Loucy (cell line): ENCODE measurements at regions not wholly inside any gene's neighbourhood (a gene's known extent, or its start where the extent isn't known, plus 50 kb on each side); places are given as distances from the start of the nearest gene placed in this dataset.

Experiments
- H2AFZ ChIP-seq: fragments of 200-600 bp; sonication (generic); 2 replicates; pipeline ENCODE4 v1.6.0; 2016; ENCODE audit warnings: antibody characterized with exemption, mild to moderate bottlenecking, low read length, moderate library complexity
- H3F3A ChIP-seq: fragments of 200-600 bp; 2 replicates; pipeline ENCODE4 v1.6.0; 2016; ENCODE audit warnings: antibody characterized with exemption, low read depth, mild to moderate bottlenecking
- H3K27me3 ChIP-seq: fragments of 200-600 bp; sonication (generic); 2 replicates; pipeline ENCODE4 v1.6.1; 2014; ENCODE audit warnings: low read length, mild to moderate bottlenecking; ENCODE audit not compliant: insufficient read depth, poor library complexity, severe bottlenecking
- H3K36me3 ChIP-seq: fragments of 200-600 bp; sonication (generic); 2 replicates; pipeline ENCODE4 v1.6.1; 2016; ENCODE audit warnings: low read length; ENCODE audit not compliant: insufficient read depth
- H3K4me1 ChIP-seq: fragments of 200-600 bp; sonication (generic); 2 replicates; pipeline ENCODE4 v1.5.1; 2014; ENCODE audit warnings: low read length, mild to moderate bottlenecking; ENCODE audit not compliant: insufficient read depth, poor library complexity, severe bottlenecking
- H3K4me2 ChIP-seq: fragments of 200-600 bp; sonication (generic); 2 replicates; pipeline ENCODE4 v1.6.0; 2014; ENCODE audit warnings: antibody characterized with exemption, low read length, low read depth, mild to moderate bottlenecking; ENCODE audit not compliant: poor library complexity, severe bottlenecking
- H3K4me3 ChIP-seq: fragments of 200-600 bp; sonication (generic); 2 replicates; pipeline ENCODE4 v1.5.1; 2014; ENCODE audit warnings: low read length, mild to moderate bottlenecking, mixed read lengths; ENCODE audit not compliant: poor library complexity, severe bottlenecking
- H3K79me2 ChIP-seq: fragments of 200-600 bp; sonication (generic); 2 replicates; pipeline ENCODE4 v1.6.1; 2014; ENCODE audit warnings: low read length; ENCODE audit not compliant: insufficient read depth
- H3K9ac ChIP-seq: fragments of 200-600 bp; sonication (generic); 2 replicates; pipeline ENCODE4 v1.6.0; 2014; ENCODE audit warnings: mild to moderate bottlenecking, low read depth, low read length, moderate library complexity; ENCODE audit not compliant: poor library complexity, severe bottlenecking
- H3K9me2 ChIP-seq: fragments of 200-600 bp; sonication (generic); replicated peaks from 2 replicates; pipeline ENCODE4 v1.6.1; 2016; ENCODE audit warnings: low read depth, low read length, mixed read lengths
- H3K9me3 ChIP-seq: fragments of 200-600 bp; sonication (generic); 2 replicates; pipeline ENCODE4 v1.6.1; 2014; ENCODE audit warnings: mild to moderate bottlenecking, antibody characterized with exemption, low read length, low read depth; ENCODE audit not compliant: insufficient read depth
- H4K20me1 ChIP-seq: fragments of 200-600 bp; sonication (generic); 2 replicates; pipeline ENCODE4 v1.6.0; 2014; ENCODE audit warnings: antibody characterized with exemption, low read length, mild to moderate bottlenecking; ENCODE audit not compliant: insufficient read depth, poor library complexity, severe bottlenecking
- EZH2phosphoT487 ChIP-seq: fragments of 200-600 bp; IDR thresholded peaks from 2 replicates; pipeline ENCODE4 v1.6.1; 2018; ENCODE audit warnings: antibody characterized with exemption, mild to moderate bottlenecking, moderate library complexity, borderline replicate concordance
- TF ChIP-seq, protein P1 (sequence below): fragments of 200-600 bp; sonication (generic); conservative IDR thresholded peaks from 2 replicates; pipeline ENCODE4 v1.5.1; 2014; ENCODE audit warnings: mild to moderate bottlenecking, antibody characterized with exemption, low read length

- H3K9me3 ChIP-seq: no peaks in the 10 kb centered on the region
- H2AFZ ChIP-seq: no peak overlapping the region
- no peaks in the 10 kb centered on the region for H3K27me3 ChIP-seq
- no peak overlapping the region for H3K4me3 ChIP-seq
- no peak overlapping the region for H3K4me2 ChIP-seq
- H3K36me3 ChIP-seq: no peaks in the 10 kb centered on the region
- no peaks in the 10 kb centered on the region for H3F3A ChIP-seq
- H3K9ac ChIP-seq: no peak overlapping the region
- peaks cover 22% of the 10 kb centered on the region for H3K79me2 ChIP-seq
- peaks cover 36% of the 10 kb centered on the region for H3K4me1 ChIP-seq
- H3K9me2 ChIP-seq: no peaks in the 10 kb centered on the region
- TF ChIP-seq, protein P1, sequence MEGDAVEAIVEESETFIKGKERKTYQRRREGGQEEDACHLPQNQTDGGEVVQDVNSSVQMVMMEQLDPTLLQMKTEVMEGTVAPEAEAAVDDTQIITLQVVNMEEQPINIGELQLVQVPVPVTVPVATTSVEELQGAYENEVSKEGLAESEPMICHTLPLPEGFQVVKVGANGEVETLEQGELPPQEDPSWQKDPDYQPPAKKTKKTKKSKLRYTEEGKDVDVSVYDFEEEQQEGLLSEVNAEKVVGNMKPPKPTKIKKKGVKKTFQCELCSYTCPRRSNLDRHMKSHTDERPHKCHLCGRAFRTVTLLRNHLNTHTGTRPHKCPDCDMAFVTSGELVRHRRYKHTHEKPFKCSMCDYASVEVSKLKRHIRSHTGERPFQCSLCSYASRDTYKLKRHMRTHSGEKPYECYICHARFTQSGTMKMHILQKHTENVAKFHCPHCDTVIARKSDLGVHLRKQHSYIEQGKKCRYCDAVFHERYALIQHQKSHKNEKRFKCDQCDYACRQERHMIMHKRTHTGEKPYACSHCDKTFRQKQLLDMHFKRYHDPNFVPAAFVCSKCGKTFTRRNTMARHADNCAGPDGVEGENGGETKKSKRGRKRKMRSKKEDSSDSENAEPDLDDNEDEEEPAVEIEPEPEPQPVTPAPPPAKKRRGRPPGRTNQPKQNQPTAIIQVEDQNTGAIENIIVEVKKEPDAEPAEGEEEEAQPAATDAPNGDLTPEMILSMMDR: no peak
- TF ChIP-seq EZH2phosphoT487: no peak
- no peaks in the 10 kb centered on the region for H4K20me1 ChIP-seq
Observed at GRCh38 chr1:31502253-31502652, 74.1 kb upstream of the TINAGL1 start.

GRCh38 chr1:31502926-31503511, 73.3 kb upstream of the TINAGL1 start:
- no peaks in the 10 kb centered on the region for H3K27me3 ChIP-seq
- H3K9me2 ChIP-seq: no peaks in the 10 kb centered on the region
- peaks cover 39% of the 10 kb centered on the region for H3K4me1 ChIP-seq
- peaks cover 30% of the 10 kb centered on the region for H3K79me2 ChIP-seq
- H3K4me3 ChIP-seq: no peak overlapping the region
- H3K9me3 ChIP-seq: no peaks in the 10 kb centered on the region
- H3K9ac ChIP-seq: no peak overlapping the region
- no peak overlapping the region for H3K4me2 ChIP-seq
- no peak overlapping the region for H2AFZ ChIP-seq
- H3K36me3 ChIP-seq: no peaks in the 10 kb centered on the region
- no peaks in the 10 kb centered on the region for H3F3A ChIP-seq
- TF ChIP-seq EZH2phosphoT487: no peak
- TF ChIP-seq, protein P1: no peak
- H4K20me1 ChIP-seq: no peaks in the 10 kb centered on the region

DNA sequence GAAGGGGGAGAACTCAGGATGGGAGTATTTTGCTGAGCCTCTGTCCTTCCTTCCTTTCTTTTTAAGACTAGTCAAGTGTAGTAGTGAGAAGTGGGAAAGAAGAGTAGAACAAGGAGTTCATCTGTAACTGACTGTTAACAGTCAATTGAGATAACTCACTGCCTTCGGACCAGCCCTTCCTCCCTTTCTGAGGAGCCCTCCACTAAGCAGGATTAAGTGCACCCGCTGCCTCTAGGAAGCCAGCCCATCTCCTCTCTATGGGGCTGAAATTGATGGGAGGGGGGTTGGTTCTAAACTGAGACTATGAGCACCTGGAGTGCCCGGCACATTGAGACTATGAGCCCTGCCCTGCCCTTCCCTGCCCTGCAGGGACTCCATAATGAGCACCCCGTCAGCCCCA, 72.7 kb upstream of the TINAGL1 start:
- Histone ChIP-seq H3F3A (no peaks in the 10 kb centered on the region), H3K27me3 (no peaks in the 10 kb centered on the region), H4K20me1 (no peaks in the 10 kb centered on the region), H2AFZ (no peak overlapping the region), H3K9me2 (no peaks in the 10 kb centered on the region), H3K9me3 (no peaks in the 10 kb centered on the region), H3K4me3 (no peak overlapping the region), H3K36me3 (no peaks in the 10 kb centered on the region), H3K4me1 (peaks cover 45% of the 10 kb centered on the region), H3K79me2 (peaks cover 35% of the 10 kb centered on the region), H3K9ac (no peak overlapping the region), H3K4me2 (no peak overlapping the region)
- TF ChIP-seq, protein P1: no peak
- no peak for TF ChIP-seq EZH2phosphoT487
